Esophagus muscularis mucosa (tissue), 4 donors: ENCODE measurements at regions not wholly inside any gene's neighbourhood (a gene's known extent, or its start where the extent isn't known, plus 50 kb on each side); places are given as distances from the start of the nearest gene placed in this dataset.
A peak's percentile ranks its signal among the peaks of the same experiment; 100 is the strongest.
"Not testable (repeated sequence)": the region's sequence is repeated elsewhere in the genome, so short reads cannot be mapped to it uniquely, and the experiment has no call there.

ENCODE experiments used
- DNase-seq: peaks from one replicate; pipeline ENCODE4 v3.0.0-alpha.2; 2017; ENCODE audit errors: extremely low spot score
- H3K27ac ChIP-seq, 4 donors: fragments of 200-600 bp; sonication (generic); replicated peaks in 1 of 4; 1 replicate in 3 of 4; 2 replicates in 1 of 4; pipeline ENCODE4 v1.5.1; 2016 to 2019; ENCODE audit warnings: mild to moderate bottlenecking in 1 of 4
- H3K27me3 ChIP-seq, 4 donors: fragments of 200-600 bp; sonication (generic); one replicate each; pipeline versions ENCODE4 v1.5.1 to v1.6.0; 2016 to 2019
- H3K36me3 ChIP-seq, 4 donors: fragments of 200-600 bp; sonication (generic); one replicate each; pipeline ENCODE4 v1.5.1; 2016 to 2019
- H3K4me1 ChIP-seq, 4 donors: fragments of 200-600 bp; sonication (generic); one replicate each; pipeline ENCODE4 v1.5.1; 2016 to 2019
- H3K4me3 ChIP-seq, 4 donors: fragments of 200-600 bp; sonication (generic); 1 replicate in 2 of 4; 2 replicates in 2 of 4; pipeline ENCODE4 v1.5.1; 2016 to 2019; ENCODE audit warnings: mild to moderate bottlenecking in 4 of 4, moderate library complexity in 1 of 4
- H3K9me3 ChIP-seq, 4 donors: fragments of 200-600 bp; sonication (generic); 1 replicate in 3 of 4; 2 replicates in 1 of 4; pipeline ENCODE4 v1.5.1; 2016 to 2019
- POLR2AphosphoS5 ChIP-seq, 2 donors: sonication (generic); formaldehyde crosslinking; IDR thresholded peaks; one replicate each; pipeline ENCODE4 v1.6.1; 2017; ENCODE audit warnings: antibody characterized with exemption in 2 of 2
- WGBS: methylation state at CpG from one replicate; pipeline ENCODE4 v1.1.5; 2018; 5-methylcytosine and 5-hydroxymethylcytosine counted together
- intact Hi-C: fragments of 100-400 bp; cut with DNase I; formaldehyde crosslinking; loops from one replicate; pipeline ENCODE4 v1.15.1; 2023
- TF ChIP-seq, protein P1 (sequence below), 3 experiments: fragments of 200-600 bp in 2 of 3; fragments of 450-650 bp in 1 of 3; sonication (generic) in 2 of 3; IDR thresholded peaks; one replicate each; pipeline ENCODE4 v1.5.1; 2017 to 2019; ENCODE audit warnings: antibody characterized with exemption in 3 of 3, mild to moderate bottlenecking in 2 of 3, moderate library complexity in 1 of 3

GRCh38 chr9:41652100-41652713, 463.1 kb upstream of the ZNG1F start:
- H3K27me3 ChIP-seq, H3K36me3 ChIP-seq, intact Hi-C loops, H3K9me3 ChIP-seq: not testable (repeated sequence)
- Histone ChIP-seq H3K27ac (peak overlapping the region; percentile 54 to 84 (median 80)), H3K4me3 (peak overlapping the region in 3 of 4 donors; percentile 31 to 40 (median 32)), H3K4me1 (peaks cover 0 to 17% (median 4%) of the 10 kb centered on the region in 4 donors)
- WGBS, result no CpG with 5 or more reads among the region's 29 CpGs
- DNase-seq, result peak; percentile 29

DNA sequence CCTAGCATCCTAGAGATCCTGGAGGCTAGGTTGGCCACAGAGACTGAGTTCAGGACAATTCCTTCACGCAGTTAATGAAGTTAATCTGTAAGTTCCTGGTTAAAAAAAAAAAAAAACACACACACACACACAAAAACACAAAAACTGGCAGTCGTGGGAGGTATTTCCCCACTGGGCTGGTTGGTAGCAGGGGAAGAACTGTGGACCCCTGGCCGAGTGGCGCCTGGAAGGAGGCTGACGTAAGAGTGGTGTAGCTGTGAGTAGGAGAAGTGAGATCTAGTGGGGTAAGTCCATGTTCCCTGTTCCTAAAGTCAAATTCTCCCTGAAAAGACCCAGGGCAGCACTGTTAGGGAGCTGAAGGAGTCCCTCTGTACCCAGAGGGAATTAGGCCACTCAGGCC, 461.0 kb upstream of the ZNG1F start:
- H3K27me3 ChIP-seq, intact Hi-C loops, DNase-seq, H3K36me3 ChIP-seq, H3K9me3 ChIP-seq: not testable (repeated sequence)
- WGBS, result 70% methylated on average over 5 of the region's 5 CpGs
- Histone ChIP-seq H3K27ac (peak overlapping the region in 2 of 4 donors; percentile 72 to 77), H3K4me1 (peaks cover 0 to 18% (median under 1%) of the 10 kb centered on the region in 4 donors), H3K4me3 (peak overlapping the region in 2 of 4 donors; percentile 24 to 32)

GRCh38 chr9:41648564-41648963, 459.4 kb upstream of the ZNG1F start:
- H3K27ac ChIP-seq, result peak overlapping the region in 2 of 4 donors; percentile 63 to 71
- H3K27me3 ChIP-seq, intact Hi-C loops, DNase-seq, H3K36me3 ChIP-seq, H3K9me3 ChIP-seq: not testable (repeated sequence)
- no CpG with 5 or more reads among the region's 19 CpGs for WGBS
- peaks cover 0 to 15% (median 0%) of the 10 kb centered on the region in 4 donors for H3K4me1 ChIP-seq
- TF ChIP-seq POLR2AphosphoS5 (IDR thresholded peaks at IDR 0.05), result peak in 1 of 2 donors; percentile 58
- H3K4me3 ChIP-seq, result peak overlapping the region in 3 of 4 donors; percentile 35 to 47 (median 40)

DNA sequence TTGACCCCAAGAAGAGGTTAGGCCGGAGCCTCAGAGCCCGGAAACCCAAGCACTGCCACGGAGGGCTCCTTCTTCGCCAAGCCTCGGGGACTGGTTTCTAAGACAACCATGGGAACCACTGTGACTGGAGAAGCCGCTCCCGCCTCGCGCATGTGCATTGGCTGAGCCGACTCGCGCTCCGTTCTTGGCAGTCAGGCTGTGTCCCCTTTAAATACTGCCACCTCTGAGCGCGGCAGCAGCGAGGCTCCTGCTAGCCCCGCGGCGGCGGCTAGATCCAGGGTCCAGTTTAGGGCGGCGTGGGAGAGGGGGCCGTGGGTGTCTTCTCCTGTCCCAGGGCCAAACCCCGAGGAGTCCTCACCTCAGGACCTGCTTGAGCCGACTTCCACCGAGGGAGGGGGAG, 457.1 kb upstream of the ZNG1F start:
- intact Hi-C loops, result not testable (repeated sequence)
- no CpG with 5 or more reads among the region's 26 CpGs for WGBS
- peak; percentile 5 for DNase-seq

GRCh38 chr9:41643571-41644279, 454.6 kb upstream of the ZNG1F start:
- H3K4me1 ChIP-seq, DNase-seq, H3K9me3 ChIP-seq, intact Hi-C loops, H3K36me3 ChIP-seq, H3K27me3 ChIP-seq: not testable (repeated sequence)
- TF ChIP-seq, protein P1, sequence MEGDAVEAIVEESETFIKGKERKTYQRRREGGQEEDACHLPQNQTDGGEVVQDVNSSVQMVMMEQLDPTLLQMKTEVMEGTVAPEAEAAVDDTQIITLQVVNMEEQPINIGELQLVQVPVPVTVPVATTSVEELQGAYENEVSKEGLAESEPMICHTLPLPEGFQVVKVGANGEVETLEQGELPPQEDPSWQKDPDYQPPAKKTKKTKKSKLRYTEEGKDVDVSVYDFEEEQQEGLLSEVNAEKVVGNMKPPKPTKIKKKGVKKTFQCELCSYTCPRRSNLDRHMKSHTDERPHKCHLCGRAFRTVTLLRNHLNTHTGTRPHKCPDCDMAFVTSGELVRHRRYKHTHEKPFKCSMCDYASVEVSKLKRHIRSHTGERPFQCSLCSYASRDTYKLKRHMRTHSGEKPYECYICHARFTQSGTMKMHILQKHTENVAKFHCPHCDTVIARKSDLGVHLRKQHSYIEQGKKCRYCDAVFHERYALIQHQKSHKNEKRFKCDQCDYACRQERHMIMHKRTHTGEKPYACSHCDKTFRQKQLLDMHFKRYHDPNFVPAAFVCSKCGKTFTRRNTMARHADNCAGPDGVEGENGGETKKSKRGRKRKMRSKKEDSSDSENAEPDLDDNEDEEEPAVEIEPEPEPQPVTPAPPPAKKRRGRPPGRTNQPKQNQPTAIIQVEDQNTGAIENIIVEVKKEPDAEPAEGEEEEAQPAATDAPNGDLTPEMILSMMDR (IDR thresholded peaks at IDR 0.05), result peak; percentile 14 to 35 (median 19)
- WGBS, result 0% methylated on average over 4 of the region's 55 CpGs
- peak overlapping the region; percentile 50 to 60 (median 50) for H3K4me3 ChIP-seq
- H3K27ac ChIP-seq, result peak overlapping the region; percentile 67 to 81 (median 76)

More for the DNA sequence above, 457.1 kb upstream of the ZNG1F start:
- H3K36me3 ChIP-seq, H3K9me3 ChIP-seq, H3K4me3 ChIP-seq, H3K27me3 ChIP-seq, H3K27ac ChIP-seq: not testable (repeated sequence)
- H3K4me1 ChIP-seq, result peaks cover 0 to 15% (median 0%) of the 10 kb centered on the region in 4 donors

DNA sequence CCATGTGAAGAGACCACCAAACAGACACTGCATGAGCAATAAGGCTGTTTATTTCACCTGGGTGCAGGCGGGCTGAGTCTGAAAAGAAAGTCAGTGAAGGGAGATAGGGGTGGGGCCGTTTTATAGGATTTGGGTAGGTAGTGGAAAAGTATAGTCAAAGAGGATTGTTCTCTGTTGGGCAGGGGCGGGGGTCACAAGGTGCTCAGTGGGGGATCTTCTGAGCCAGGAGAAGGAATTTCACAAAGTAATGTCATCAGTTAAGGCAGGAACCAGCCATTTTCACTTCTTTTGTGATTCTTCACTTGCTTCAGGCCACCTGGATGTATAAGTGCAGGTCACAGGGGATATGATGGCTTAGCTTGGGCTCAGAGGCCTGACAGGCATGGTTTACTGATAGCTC, 444.6 kb upstream of the ZNG1F start:
- H3K4me1 ChIP-seq, H3K36me3 ChIP-seq, intact Hi-C loops, H3K9me3 ChIP-seq, DNase-seq, H3K4me3 ChIP-seq, H3K27me3 ChIP-seq, H3K27ac ChIP-seq: not testable (repeated sequence)
- WGBS, result 76% methylated on average over 3 of the region's 3 CpGs

GRCh38 chr9:41623666-41624065, 434.5 kb upstream of the ZNG1F start:
- H3K9me3 ChIP-seq, H3K4me1 ChIP-seq, H3K27me3 ChIP-seq, H3K4me3 ChIP-seq, DNase-seq, H3K36me3 ChIP-seq, intact Hi-C loops, H3K27ac ChIP-seq: not testable (repeated sequence)
- 85% methylated on average over 10 of the region's 10 CpGs for WGBS

DNA sequence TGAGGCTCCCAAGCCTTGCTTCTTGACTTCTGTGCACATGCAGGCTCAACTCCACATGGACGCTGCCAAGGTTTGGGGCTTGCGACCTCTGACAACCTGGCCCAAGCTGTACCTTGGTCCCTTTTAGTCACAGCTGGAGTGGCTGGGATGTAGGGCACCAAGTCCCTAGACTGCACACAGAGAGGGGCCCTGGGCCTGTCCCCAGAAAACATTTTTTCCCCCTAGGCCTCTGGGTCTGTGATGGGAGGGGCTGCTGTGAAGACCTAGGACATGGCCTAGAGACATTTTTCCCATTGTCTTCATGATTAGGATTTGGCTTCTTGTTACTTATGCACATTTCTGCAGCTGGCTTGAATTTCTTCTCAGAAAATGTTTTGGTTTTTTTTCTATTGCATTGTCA, 430.1 kb upstream of the ZNG1F start:
- H3K27ac ChIP-seq, intact Hi-C loops, H3K4me1 ChIP-seq, H3K9me3 ChIP-seq, DNase-seq, H3K4me3 ChIP-seq, H3K36me3 ChIP-seq, H3K27me3 ChIP-seq: not testable (repeated sequence)
- WGBS, result 100% methylated on average over 1 of the region's 2 CpGs

- intact Hi-C loops, H3K4me3 ChIP-seq, DNase-seq, H3K9me3 ChIP-seq, H3K36me3 ChIP-seq, H3K27me3 ChIP-seq, H3K4me1 ChIP-seq, H3K27ac ChIP-seq: not testable (repeated sequence)
- WGBS, result no CpG with 5 or more reads among the region's 4 CpGs
These were observed 417.9 kb upstream of the ZNG1F start for GRCh38 chr9:41606961-41607547.

- H3K27me3 ChIP-seq, H3K9me3 ChIP-seq, intact Hi-C loops, DNase-seq, H3K4me1 ChIP-seq, H3K4me3 ChIP-seq, H3K27ac ChIP-seq, H3K36me3 ChIP-seq: not testable (repeated sequence)
- 50% methylated on average over 1 of the region's 1 CpG for WGBS
These were observed 376.5 kb upstream of the ZNG1F start for GRCh38 chr9:41565572-41565971.
